H1 (cell line): ENCODE measurements at regions not wholly inside any gene's neighbourhood (a gene's known extent, or its start where the extent isn't known, plus 50 kb on each side); places are given as distances from the start of the nearest gene placed in this dataset.

Experiments used
- ATF2 ChIP-seq: IDR thresholded peaks from 2 replicates; pipeline ENCODE4 v1.6.1; 2012; ENCODE audit warnings: low read length, inconsistent platforms
- BRCA1 ChIP-seq: IDR thresholded peaks from 2 replicates; pipeline ENCODE4 v1.6.1; 2012; ENCODE audit warnings: low read depth, low read length, improper control_type of control experiment
- CREB1 ChIP-seq: IDR thresholded peaks from 2 replicates; pipeline ENCODE4 v1.6.1; 2012; ENCODE audit warnings: inconsistent platforms
- CTCF ChIP-seq, 3 experiments: IDR thresholded peaks; 1 replicate in 2 of 3; 2 replicates in 1 of 3; pipeline versions ENCODE4 v1.5.1 to v1.6.1; 2011; ENCODE audit warnings: low read length in 3 of 3, mild to moderate bottlenecking in 3 of 3, inconsistent platforms in 2 of 3, low read depth in 1 of 3, moderate library complexity in 1 of 3; ENCODE audit not compliant: insufficient read depth in 1 of 3; ENCODE audit errors: control extremely low read depth in 1 of 3
- EP300 ChIP-seq, 2 experiments: IDR thresholded peaks; 1 replicate in 1 of 2; 2 replicates in 1 of 2; pipeline ENCODE4 v1.6.1; 2011 to 2012; ENCODE audit warnings: low read depth in 2 of 2, low read length in 2 of 2, mild to moderate bottlenecking in 2 of 2, borderline replicate concordance in 1 of 2, inconsistent platforms in 1 of 2, moderate library complexity in 1 of 2
- EZH2 ChIP-seq: fragments of 200-600 bp; sonication (generic); IDR thresholded peaks from 2 replicates; pipeline ENCODE4 v1.7.1; 2012; ENCODE audit warnings: low read depth, mild to moderate bottlenecking, moderate library complexity, low read length, inconsistent platforms; ENCODE audit not compliant: severe bottlenecking
- KDM5A ChIP-seq: fragments of 200-600 bp; IDR thresholded peaks from 2 replicates; pipeline ENCODE4 v1.7.1; 2012; ENCODE audit warnings: mild to moderate bottlenecking, low read length, inconsistent platforms, mixed read lengths
- POLR2A ChIP-seq, 2 experiments: IDR thresholded peaks; 1 replicate in 1 of 2; 2 replicates in 1 of 2; pipeline ENCODE4 v1.6.1; 2011; ENCODE audit warnings: low read depth in 2 of 2, low read length in 2 of 2, mild to moderate bottlenecking in 2 of 2; ENCODE audit errors: control extremely low read depth in 1 of 2

GRCh38 chr13:50214514-50214913 lies 199.3 kb downstream of the KCNRG start:
- TF ChIP-seq CTCF (IDR thresholded peaks at IDR 0.05; ENCODE audit: control extremely low read depth in 1 of 3, insufficient read depth in 1 of 3, low read depth in 1 of 3, low read length in 3 of 3) = no peak
- no peak for TF ChIP-seq POLR2A (IDR thresholded peaks at IDR 0.05; ENCODE audit: control extremely low read depth in 1 of 2, low read depth in 2 of 2, low read length in 2 of 2)
- no peak for TF ChIP-seq EZH2
- no peak for TF ChIP-seq ATF2
- TF ChIP-seq EP300 (IDR thresholded peaks at IDR 0.05; ENCODE audit: borderline replicate concordance in 1 of 2, low read depth in 2 of 2, low read length in 2 of 2) = no peak
- no peak for TF ChIP-seq KDM5A
- no peak for TF ChIP-seq CREB1
- no peak for TF ChIP-seq BRCA1
